ENCODE measurements at regions not wholly inside any gene's neighbourhood (a gene's known extent, or its start where the extent isn't known, plus 50 kb on each side); places are given as distances from the start of the nearest gene placed in this dataset.
"Not testable (repeated sequence)": the region's sequence is repeated elsewhere in the genome, so short reads cannot be mapped to it uniquely, and the experiment has no call there.

DNA sequence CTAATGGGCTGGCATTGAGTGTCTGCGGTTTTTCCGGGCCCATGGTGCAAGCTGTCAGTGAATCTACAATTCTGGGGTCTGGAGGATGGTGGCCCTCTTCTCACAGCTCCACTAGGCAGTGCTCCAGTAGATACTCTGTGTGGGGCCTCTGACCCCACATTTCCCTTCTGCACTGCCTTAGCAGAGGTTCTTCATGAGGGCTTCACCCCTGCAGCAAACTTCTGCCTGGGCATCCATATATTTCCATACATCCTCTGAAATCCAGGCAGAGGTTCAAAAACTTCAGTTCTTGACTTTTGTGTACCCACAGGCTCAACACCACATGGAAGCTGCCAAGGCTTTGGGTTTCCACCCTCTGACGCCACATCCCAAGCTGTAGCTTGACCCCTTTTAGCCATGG lies 846.2 kb downstream of the RNF144A start:
- DNase-seq (ENCODE audit: low spot score): not testable (repeated sequence)

DNA sequence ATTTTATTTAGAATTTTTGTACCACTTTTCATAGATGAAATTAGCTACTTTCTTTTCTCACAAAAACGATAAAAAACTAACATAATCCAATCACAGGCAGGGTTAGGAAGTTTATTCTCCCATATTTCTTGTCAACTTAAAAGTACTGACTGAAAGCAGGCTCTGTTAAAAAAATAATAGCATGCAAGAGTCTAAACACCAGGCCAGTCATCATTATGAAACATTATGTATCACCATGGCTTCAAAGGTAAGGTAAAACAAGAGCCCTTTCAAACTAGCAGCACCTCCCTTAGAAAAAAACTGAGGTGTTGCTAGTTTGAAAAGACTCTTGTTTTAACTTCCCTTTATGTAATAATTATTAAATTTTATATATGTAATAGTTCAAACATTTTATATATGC lies 848.0 kb downstream of the RNF144A start:
- DNase-seq (ENCODE audit: low spot score): no peak

DNA sequence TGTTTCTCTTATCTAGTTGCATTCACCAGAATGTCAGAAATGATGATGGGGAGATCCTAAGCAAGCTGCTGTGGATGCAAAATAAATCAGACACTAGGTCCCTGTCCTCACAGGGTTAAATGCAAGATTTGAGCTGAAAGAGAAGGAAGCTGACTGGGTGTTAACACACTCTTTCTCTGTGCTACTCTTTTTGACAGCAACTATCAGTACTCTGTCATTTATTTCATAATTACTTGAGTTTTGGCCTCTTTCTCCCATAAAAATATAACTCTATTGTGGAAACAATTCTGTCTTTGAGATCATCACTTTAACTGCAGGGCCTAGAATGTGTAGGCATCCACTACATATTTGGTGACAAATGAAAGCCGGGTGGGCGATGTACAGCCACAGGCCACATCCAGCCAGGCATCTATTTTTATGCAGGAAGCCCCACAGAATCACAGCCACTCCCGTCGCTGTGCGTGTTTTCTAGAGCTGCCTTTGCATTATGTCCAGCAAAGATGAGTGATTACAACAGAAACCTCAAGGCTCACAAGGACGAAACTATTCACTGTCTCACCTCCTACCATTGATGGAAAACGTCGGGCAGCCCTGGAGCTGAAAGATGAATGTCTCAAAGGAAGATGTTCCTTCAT lies 849.0 kb downstream of the RNF144A start:
- DNase-seq (ENCODE audit: low spot score): no peak

DNA sequence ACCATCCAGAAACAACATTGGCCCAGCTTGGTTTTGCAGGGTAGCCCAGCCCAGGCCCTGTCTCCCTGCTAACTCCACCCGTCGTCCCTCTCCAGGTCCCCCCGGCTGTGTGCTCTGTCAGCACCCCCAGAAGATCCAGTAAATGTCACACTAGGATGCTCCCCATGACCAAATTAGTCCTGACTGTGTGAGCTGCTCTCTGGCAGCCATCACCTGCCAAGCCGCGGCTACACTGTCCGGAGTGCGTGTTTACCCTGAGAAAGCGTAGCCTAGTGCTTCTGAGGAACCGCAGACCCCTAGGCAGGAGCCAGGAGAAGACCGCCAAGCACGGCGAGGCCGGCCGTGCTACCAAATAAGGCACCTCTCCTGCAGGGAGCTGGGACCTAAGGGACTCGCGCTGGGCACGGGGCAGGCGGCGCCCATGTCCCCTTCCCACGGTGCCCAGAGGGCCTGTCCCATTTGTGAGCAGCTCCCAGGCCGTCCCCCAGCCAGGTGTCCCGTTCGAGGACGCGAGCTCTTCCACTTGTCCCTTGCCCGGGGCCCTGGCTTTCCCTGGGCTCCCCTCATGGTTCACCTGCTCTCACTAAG lies 849.9 kb downstream of the RNF144A start:
- no peak for DNase-seq (ENCODE audit: low spot score)

DNA sequence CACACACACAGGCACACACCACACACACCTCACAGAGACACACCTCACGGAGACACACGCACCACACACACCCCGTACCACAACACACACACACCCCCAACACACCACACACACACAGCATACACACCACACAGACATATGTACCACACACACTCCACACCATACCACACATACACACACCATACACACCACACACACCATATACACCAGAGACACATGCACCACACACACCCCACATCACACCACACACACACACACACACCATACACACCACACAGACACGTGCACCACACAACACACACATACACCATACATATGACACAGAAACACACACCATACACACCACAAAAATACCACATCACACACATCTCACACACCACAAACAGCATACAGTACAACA lies 850.7 kb downstream of the RNF144A start:
- no peak for DNase-seq (ENCODE audit: low spot score)

DNA sequence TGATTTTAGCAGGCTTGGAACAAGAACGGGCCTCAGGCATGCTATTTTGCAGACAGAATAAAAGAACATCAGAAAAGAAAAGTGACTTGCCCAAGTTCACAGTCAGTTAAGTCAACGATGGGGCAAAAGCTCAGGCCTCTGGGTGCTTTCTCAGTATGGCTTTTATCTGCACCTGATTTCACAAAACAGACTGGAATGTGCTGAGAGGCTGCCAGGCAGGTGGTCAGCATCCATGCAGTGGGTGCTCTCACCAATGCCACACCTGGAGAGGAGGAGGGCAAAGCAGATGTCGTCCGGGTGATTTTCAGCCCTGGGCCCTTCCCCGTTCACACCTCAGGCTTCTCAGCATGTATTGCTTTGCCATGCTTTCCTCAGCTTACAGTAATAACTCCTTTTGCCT lies 854.6 kb downstream of the RNF144A start:
- DNase-seq (ENCODE audit: low spot score): no peak

DNA sequence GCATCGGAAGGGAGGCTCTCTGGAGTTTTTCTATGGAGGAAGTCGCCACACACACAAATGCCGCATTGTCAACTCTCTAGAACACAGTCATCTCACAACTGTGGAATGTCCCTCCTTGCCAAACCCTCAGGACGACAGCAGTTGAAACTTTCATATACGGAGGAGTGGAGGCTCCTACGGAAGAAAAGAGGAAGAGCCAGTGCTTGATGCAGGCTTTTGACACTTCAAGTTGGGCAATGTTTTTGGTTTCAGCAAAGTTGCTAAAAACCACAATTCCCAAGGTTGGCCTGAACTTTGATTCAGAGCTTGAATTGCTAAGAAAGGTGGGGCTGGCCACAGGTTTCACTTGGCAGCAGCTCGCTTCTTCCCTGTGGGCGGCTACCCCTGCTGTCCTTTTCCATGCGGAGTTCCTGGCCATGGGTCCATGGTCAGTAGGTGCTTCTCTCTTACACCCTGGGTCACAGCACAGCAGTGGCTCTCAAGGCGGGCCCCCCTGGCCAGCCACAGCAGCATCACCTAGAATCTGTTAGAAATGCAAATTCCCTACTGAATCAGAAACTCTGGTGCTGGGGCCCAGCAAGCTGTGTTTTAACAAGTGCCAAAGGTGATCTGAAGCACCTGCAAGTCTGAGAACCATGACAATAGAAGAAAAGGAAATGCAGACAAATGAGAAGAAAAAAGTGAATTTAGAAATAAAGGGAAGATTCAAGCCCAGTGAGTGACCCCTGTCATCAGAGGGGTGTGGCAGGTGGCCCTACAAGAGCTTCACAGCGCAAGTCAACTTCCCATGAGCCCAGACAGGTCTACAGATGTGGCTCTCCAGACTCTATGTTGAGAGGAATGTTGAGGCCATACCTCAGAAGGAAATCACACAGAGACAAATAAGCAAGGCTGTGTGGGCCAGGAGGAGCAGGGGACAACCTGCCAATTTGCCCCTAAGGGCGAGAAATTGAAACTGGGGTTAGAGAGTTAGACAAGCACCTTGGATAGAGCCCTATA lies 856.4 kb downstream of the RNF144A start:
- peak; percentile 51 for DNase-seq (ENCODE audit: low spot score)

DNA sequence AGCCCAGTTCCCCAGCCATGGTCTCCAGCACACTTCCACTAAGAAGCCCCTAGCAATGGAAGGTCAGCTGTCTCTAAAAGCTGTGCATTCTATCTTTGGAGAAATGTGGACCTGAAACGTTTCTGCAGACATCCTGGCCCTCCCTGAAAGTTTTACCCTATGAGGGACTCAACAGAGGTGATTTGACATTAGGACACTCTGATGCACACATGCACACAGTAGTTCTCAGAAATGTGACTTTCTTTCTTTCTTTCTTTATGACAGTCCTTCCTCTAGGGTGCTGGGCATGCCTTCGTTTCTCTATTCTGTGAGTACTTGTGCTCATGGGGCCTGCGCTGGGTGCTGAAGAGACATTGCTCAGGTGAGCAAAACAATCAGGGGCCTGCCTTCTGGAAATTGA lies 857.3 kb downstream of the RNF144A start:
- DNase-seq (ENCODE audit: low spot score): no peak

DNA sequence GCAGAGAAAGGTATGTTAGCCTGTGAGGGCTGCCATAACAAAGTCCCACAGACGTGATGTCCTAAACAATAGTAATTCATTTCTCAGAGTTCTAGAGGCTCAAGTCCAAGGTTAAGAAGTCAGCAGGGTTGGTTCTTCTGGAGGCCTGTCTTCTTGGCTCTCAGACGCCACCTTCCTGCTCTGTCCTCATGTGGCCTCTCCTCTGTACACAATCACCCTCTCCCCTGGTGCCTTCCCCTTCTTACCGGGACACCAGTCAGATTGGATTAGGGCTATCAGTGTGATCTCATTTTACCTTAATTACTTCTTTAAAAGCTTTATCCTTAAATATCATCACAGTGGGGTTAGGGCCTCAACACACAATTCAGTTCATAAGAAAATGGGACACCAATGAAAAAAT lies 860.5 kb downstream of the RNF144A start:
- DNase-seq (ENCODE audit: low spot score): no peak

DNA sequence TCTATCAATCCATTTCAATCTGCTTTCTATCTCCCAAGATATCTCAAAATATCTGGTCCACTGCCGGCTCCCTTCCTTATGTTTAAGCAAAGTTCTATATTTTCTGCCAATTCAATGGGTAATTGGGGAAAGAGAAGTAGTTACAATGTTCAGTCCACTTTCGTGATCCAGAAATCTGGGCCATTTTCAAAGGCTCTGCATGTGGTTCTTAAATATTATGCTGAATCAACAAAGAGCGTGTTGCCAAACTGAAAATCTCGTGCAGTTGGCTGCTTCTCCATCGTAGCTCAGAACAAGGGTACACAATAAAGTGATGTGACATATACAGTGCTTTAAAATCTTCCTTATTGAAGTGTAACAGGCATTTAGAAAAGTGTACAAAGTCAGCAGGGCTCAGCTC lies 863.1 kb downstream of the RNF144A start:
- DNase-seq (ENCODE audit: low spot score): no peak

DNA sequence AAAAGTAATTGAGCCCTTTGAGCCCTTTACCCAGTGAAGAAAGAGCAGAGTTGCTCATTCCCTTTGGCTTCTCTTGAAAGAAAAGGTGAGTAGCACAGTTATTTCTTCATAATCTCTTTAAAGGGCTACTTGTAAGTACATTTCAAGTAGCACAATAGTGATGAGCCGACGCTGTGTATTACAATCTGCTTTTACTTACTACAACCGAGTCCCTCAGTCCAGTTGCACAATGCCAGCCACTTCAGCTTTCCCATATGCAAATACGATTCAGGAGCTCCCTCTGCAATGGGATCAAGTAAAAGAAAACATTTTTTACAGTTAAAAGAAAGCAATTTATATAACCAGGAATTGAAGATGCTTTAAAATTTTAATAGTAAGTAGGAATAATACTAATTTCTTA lies 868.5 kb downstream of the RNF144A start:
- DNase-seq (ENCODE audit: low spot score): no peak

DNA sequence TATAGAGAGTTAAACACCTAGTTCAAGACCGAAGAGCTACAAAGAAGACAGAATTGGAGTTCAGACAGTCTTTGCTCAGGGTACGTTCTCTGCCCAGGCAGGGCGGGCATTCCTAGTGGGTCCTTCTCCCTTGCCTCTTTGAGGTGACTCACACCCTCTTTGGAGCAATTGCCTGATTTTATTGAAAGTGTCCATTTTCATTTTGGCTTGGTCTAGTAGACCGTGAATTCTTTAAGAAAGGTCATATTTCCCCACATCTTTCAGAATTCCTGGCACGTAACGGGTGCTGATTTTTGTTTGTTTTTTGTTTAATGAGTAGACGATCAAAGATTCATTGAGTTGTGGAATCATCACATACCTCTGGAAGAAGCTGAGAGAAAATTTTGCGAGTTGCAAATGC lies 871.5 kb downstream of the RNF144A start:
- DNase-seq (ENCODE audit: low spot score): peak; percentile 68

DNA sequence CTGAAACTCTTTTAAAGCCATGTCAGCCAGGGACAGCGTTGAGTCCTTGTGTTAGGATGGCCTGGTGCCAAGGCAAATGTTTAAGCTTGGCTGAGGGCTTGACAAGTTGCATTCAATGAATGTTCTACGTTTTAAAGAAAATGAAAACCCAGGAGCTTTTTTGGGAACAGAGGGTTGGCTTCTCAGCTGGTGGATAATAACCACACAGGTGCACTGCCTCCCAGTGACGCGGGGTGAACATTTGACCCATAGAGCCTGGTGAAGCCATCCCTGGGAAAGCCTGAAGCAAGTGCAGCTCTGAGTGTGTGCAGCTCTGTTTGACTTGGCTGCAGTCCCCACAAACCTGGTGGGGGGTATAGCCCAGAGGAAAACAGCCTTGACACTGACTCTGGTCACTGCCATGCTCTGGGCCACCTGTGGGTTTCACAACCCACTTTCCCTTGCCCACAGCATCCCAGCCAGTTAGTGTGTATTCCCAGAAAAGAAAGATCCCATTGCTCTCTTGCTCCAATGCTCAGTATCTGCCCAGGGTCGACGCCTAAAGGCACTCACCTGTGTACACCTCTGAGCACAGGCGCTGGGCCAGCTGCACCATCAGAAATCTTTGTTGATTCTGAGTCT lies 874.9 kb downstream of the RNF144A start:
- DNase-seq (ENCODE audit: low spot score): peak; percentile 29

DNA sequence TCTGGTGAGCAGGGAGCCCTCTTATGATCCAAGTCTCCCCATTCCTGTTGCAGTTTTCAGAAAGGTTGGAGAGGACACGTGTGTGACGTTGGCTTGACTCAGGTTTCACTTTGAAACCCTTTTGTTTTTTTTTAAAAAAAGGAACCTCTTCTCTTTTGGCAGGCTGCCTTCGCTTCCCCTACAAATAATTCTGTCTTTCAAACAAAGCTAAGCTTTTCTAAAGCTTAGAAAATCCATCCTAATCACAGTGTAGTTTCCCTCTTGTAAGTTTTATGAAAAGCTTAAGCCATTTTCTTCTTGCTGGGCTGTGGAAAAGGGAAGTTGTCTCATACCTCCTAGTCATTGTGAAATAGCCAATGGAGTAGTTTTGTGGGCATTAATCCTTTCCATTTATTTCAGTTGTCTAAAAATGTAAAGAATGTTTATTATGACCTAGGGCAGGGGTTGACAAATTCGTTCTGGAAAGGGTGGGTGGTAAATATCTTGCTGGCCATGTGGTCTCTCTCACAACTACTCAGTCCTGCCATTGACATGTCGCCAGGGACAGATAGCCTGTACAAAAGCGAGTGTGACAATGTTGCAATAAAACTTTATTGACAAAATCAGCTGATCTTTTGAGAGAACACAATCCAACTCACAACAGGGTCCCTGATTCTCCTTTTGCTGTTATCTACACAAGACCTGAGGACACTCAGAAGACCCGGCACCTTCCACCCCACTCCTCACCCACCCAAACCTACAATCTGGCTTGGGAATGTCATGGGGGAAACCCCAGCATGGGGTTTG lies 878.8 kb downstream of the RNF144A start:
- DNase-seq (ENCODE audit: low spot score): no peak

DNA sequence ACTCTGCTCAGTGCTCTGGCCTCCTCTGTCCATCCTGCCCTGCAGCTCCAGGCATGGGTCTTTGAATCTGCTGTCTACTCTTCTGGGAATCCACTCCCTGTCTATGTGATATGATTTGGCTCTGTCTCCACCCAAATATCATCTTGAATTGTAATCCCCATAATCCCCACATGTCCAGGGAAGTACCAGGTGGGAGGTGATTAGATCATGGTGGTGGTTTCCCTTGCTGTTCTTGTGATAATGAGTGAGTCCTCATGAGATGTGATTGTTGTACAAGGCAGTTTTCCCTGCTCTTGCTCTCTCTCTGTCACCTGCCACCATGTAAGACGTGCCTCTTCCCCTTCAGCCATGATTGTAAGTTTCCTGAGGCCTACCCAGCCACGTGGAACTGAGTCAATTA lies 881.8 kb upstream of the ID2 start:
- no peak for DNase-seq (ENCODE audit: low spot score)

DNA sequence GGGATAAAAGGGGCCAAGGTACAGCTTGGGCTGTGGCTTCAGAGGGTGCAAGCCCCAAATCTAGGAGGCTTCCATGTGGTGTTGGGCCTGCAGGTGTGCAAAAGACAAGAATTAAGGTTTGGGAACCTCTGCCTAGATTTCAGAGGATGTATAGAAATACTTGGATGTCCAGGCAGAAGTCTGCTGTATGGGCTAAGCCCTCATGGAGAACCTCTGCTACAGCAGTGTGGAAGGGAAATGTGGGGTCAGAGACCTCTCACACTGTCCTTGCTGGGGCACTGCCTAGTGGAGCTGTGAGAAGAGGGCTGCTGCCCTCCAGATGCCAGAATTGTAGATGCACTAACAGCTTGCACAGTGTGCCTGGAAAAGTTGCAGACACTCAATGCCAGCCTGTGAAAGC lies 880.6 kb upstream of the ID2 start:
- no peak for DNase-seq (ENCODE audit: low spot score)

DNA sequence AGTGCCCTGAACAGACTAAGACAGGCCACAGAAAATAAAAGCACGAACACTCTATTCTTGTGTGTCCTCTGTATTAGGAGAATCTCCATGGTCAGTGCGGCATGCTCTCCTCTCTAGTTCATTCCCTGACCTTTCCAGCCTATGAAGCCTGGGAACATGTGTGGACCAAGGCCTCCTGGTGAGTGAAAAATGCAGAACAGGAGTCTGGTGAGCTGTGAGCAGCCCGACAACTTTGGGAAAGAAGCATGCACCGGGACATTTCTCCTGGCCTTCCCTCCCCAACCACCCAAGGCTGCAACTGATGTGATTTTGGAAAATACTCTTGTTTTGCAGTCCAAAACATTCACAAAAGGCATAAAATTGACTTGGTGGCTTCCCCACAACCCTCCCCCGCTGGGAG lies 878.3 kb upstream of the ID2 start:
- DNase-seq (ENCODE audit: low spot score): no peak

DNA sequence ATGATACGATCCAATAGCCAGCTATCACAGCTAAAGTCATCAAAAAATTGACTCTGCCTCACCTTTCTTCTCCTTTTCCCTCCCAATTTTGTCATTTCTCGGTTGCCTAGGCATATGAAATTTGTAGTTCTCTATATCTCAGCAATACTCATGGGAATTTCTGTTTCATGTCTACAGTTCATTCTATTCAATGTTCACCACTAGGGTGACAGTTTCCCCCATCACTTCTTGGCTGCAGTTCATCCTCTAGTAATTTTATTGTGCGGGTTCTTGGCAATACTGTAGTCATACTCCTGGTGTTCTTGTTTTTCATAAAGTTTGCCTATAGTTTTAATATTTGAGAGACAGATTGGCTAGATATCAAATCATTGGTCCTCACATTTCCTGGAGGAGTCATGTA lies 872.2 kb upstream of the ID2 start:
- DNase-seq (ENCODE audit: low spot score): no peak

DNA sequence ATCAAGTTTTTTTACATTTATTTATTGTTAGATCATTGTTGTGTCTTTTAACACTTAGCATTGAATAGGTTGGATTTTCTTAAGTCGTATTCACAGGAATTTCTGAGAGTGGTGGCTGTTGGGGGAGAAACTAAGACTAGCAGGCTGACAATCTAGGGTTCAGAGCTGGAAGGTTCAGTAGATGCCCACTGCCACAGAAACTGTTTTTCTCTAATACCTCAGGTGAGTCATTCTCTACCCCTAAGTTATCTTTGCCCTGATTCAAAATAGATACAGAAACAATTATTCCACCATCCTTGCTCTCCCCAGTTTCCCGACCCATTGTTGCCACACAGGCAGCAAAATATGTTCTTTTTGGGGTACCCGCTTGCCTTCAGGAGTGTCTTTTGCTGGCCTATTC lies 870.8 kb upstream of the ID2 start:
- no peak for DNase-seq (ENCODE audit: low spot score)

DNA sequence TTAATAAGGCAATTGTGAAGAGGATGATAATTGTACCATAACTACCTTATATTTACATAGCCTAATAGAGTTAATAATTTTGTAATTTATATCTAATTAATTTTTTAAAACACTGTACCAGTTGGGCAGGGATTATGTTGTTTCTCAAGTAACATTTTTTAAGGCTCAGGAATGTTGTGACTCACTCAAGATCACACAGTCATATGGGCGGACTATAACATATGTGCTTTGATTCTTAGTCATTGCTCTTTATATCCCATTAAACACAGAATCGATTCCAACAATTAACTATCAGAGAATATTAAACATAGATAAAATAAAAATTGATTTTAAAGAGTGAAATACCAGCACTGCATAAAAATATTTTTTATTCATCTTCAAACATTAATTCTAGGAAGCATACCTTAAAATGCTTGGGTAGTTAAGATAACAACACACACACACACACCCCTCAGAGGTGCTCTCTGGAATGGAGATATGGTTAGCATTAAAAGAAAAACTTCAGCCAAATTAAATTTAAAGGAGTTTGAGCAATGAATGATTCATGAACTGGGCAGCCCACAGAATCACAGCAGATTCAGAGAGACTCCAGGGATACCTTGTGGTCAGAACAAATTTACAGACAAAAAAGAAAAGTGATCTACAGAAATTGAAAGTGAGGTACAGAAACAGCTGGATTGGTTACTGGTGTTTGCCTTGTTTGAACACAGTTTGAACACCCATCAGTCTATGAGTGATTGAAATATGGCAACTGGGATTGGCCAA lies 869.4 kb upstream of the ID2 start:
- peak; percentile 73 for DNase-seq (ENCODE audit: low spot score)
